GM23338 (cell line): ENCODE measurements at regions not wholly inside any gene's neighbourhood (a gene's known extent, or its start where the extent isn't known, plus 50 kb on each side); places are given as distances from the start of the nearest gene placed in this dataset.

Experiments
- ATAC-seq: fragments of 200-7000 bp; cut with Tn5 transposase; 3 replicates; pipeline ENCODE4 v1.9.1; 2020
- DNase-seq: peaks from one replicate; pipeline ENCODE4 v3.0.0-alpha.2; 2015; ENCODE audit warnings: low spot score
- H2AFZ ChIP-seq: fragments of 200-600 bp; sonication (generic); 2 replicates; pipeline ENCODE4 v1.8.0; 2016; ENCODE audit warnings: antibody characterized with exemption, mild to moderate bottlenecking, moderate library complexity
- H3F3A ChIP-seq: fragments of 200-600 bp; sonication (generic); replicated peaks from 2 replicates; pipeline ENCODE4 v1.8.0; 2017; ENCODE audit warnings: antibody characterized with exemption, mixed run types, low read depth
- H3K27ac ChIP-seq: fragments of 200-600 bp; sonication (generic); 2 replicates; pipeline ENCODE4 v1.6.1; 2016; ENCODE audit warnings: low read depth
- H3K27me3 ChIP-seq: fragments of 200-600 bp; sonication (generic); 2 replicates; pipeline ENCODE4 v1.8.0; 2016; ENCODE audit warnings: mild to moderate bottlenecking, mixed run types, moderate library complexity; ENCODE audit not compliant: insufficient read depth
- H3K36me3 ChIP-seq: fragments of 200-600 bp; sonication (generic); 2 replicates; pipeline ENCODE4 v1.8.0; 2016; ENCODE audit warnings: mild to moderate bottlenecking; ENCODE audit not compliant: insufficient read depth
- H3K4me1 ChIP-seq: fragments of 200-600 bp; sonication (generic); 2 replicates; pipeline ENCODE4 v1.8.0; 2016; ENCODE audit warnings: mild to moderate bottlenecking, moderate library complexity; ENCODE audit not compliant: insufficient read depth
- H3K4me2 ChIP-seq: fragments of 200-600 bp; sonication (generic); 2 replicates; pipeline ENCODE4 v1.7.1; 2017; ENCODE audit warnings: mixed run types
- H3K4me3 ChIP-seq: fragments of 200-600 bp; sonication (generic); 2 replicates; pipeline ENCODE4 v1.6.1; 2016; ENCODE audit warnings: mixed run types
- H3K79me2 ChIP-seq: fragments of 200-600 bp; sonication (generic); replicated peaks from 2 replicates; pipeline ENCODE4 v1.8.0; 2017; ENCODE audit warnings: mild to moderate bottlenecking; ENCODE audit not compliant: insufficient read depth
- H3K9me2 ChIP-seq: fragments of 200-600 bp; sonication (generic); 2 replicates; pipeline ENCODE4 v1.8.0; 2017; ENCODE audit not compliant: insufficient read depth
- H4K20me1 ChIP-seq: fragments of 200-600 bp; sonication (generic); replicated peaks from 2 replicates; pipeline ENCODE4 v1.8.0; 2017; ENCODE audit warnings: mild to moderate bottlenecking; ENCODE audit not compliant: insufficient read depth
- H3K27ac Mint-ChIP-seq: 2 replicates; pipeline ENCODE4 v1.8.0; 2020; ENCODE audit warnings: inconsistent platforms, mild to moderate bottlenecking, moderate library complexity, mixed read lengths
- H3K27me3 Mint-ChIP-seq: 3 replicates; pipeline ENCODE4 v1.8.0; 2022; ENCODE audit warnings: low read depth, mild to moderate bottlenecking, moderate library complexity, mixed read lengths, inconsistent platforms; ENCODE audit not compliant: insufficient read depth, poor library complexity
- H3K36me3 Mint-ChIP-seq: 3 replicates; pipeline ENCODE4 v1.8.0; 2021; ENCODE audit warnings: low read depth, mild to moderate bottlenecking, inconsistent platforms, moderate library complexity, mixed read lengths
- H3K4me1 Mint-ChIP-seq: 3 replicates; pipeline ENCODE4 v1.8.0; 2020; ENCODE audit warnings: mild to moderate bottlenecking, inconsistent platforms, mixed read lengths
- H3K4me3 Mint-ChIP-seq: 3 replicates; pipeline ENCODE4 v1.8.0; 2021; ENCODE audit warnings: moderate library complexity, mild to moderate bottlenecking, inconsistent platforms, mixed read lengths
- H3K9me3 Mint-ChIP-seq: 3 replicates; pipeline ENCODE4 v1.8.0; 2020; ENCODE audit warnings: moderate library complexity, mild to moderate bottlenecking, inconsistent platforms, mixed read lengths
- ETS1 ChIP-seq: IDR thresholded peaks from 2 replicates; pipeline ENCODE4 v1.6.1; 2016; ENCODE audit warnings: antibody characterized with exemption
- EZH2phosphoT487 ChIP-seq: fragments of 200-600 bp; sonication (generic); IDR thresholded peaks from one replicate; pipeline ENCODE4 v1.8.1; 2018; ENCODE audit warnings: antibody characterized with exemption; ENCODE audit not compliant: unreplicated experiment
- JUNB ChIP-seq: IDR thresholded peaks from one replicate; pipeline ENCODE4 v1.6.1; 2016; ENCODE audit warnings: antibody characterized with exemption; ENCODE audit not compliant: unreplicated experiment
- POLR2AphosphoS5 ChIP-seq: IDR thresholded peaks from 2 replicates; pipeline ENCODE4 v1.6.1; 2016; ENCODE audit warnings: antibody characterized with exemption, low read depth
- ZNF114 ChIP-seq: fragments of 250-450 bp; sonication (Bioruptor Pico); IDR thresholded peaks from 2 replicates; pipeline ENCODE4 v1.5.0; 2020; ENCODE audit warnings: mild to moderate bottlenecking, moderate library complexity
- ZNF331 ChIP-seq: fragments of 250-450 bp; sonication (Bioruptor Pico); IDR thresholded peaks from 2 replicates; pipeline ENCODE4 v1.5.0; 2020; ENCODE audit warnings: low read depth, mild to moderate bottlenecking, moderate library complexity
- TF ChIP-seq, protein P1 (sequence below): IDR thresholded peaks from one replicate; pipeline ENCODE4 v1.6.1; 2018; ENCODE audit warnings: antibody characterized with exemption; ENCODE audit not compliant: unreplicated experiment
- TF ChIP-seq, protein P2 (sequence below), 2 experiments: fragments of 200-600 bp in 1 of 2; sonication (generic) in 1 of 2; conservative IDR thresholded peaks; 2 replicates each; pipeline versions ENCODE4 v1.5.1 to v1.6.1; 2016 to 2017; ENCODE audit warnings: antibody characterized with exemption in 2 of 2, low read depth in 2 of 2, mild to moderate bottlenecking in 2 of 2, moderate library complexity in 1 of 2

DNA sequence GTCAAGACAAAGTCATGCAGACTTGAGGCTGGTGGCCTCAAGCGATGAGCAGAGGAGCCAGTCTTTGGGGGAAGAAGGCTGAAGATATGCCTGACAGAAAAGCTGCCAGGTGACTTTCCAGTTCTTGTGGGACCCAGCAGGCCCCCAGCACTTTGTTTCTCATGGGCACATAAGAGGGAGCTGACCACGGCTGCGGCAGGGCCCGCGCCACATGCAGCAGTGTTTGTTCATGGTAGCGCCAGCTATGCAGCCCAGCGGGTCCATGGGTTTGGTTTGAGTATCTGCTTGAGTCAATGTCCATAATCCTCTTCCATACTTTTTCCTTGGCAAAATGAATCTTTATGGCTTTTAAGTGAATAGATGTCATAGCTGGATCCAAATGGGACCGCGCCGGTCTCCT is 91.0 kb upstream of the LY86 start:
- Mint-ChIP-seq H3K36me3 (no peaks in the 10 kb centered on the region), H3K4me1 (no peaks in the 10 kb centered on the region; the same call in 2 of the 3 replicates), H3K4me3 (no peak overlapping the region), H3K27ac (no peak overlapping the region), H3K27me3 (no peaks in the 10 kb centered on the region), H3K9me3 (no peaks in the 10 kb centered on the region)
- Histone ChIP-seq H3K4me1 (no peaks in the 10 kb centered on the region), H3K9me2 (no peaks in the 10 kb centered on the region), H3K27me3 (no peaks in the 10 kb centered on the region), H3F3A (no peaks in the 10 kb centered on the region), H2AFZ (no peak overlapping the region), H3K79me2 (no peaks in the 10 kb centered on the region), H3K27ac (no peak overlapping the region), H3K4me2 (no peak overlapping the region), H3K4me3 (no peak overlapping the region), H3K36me3 (no peaks in the 10 kb centered on the region), H4K20me1 (no peaks in the 10 kb centered on the region)
- DNase-seq (no peak), ATAC-seq (no peak)
- TF ChIP-seq, protein P1, sequence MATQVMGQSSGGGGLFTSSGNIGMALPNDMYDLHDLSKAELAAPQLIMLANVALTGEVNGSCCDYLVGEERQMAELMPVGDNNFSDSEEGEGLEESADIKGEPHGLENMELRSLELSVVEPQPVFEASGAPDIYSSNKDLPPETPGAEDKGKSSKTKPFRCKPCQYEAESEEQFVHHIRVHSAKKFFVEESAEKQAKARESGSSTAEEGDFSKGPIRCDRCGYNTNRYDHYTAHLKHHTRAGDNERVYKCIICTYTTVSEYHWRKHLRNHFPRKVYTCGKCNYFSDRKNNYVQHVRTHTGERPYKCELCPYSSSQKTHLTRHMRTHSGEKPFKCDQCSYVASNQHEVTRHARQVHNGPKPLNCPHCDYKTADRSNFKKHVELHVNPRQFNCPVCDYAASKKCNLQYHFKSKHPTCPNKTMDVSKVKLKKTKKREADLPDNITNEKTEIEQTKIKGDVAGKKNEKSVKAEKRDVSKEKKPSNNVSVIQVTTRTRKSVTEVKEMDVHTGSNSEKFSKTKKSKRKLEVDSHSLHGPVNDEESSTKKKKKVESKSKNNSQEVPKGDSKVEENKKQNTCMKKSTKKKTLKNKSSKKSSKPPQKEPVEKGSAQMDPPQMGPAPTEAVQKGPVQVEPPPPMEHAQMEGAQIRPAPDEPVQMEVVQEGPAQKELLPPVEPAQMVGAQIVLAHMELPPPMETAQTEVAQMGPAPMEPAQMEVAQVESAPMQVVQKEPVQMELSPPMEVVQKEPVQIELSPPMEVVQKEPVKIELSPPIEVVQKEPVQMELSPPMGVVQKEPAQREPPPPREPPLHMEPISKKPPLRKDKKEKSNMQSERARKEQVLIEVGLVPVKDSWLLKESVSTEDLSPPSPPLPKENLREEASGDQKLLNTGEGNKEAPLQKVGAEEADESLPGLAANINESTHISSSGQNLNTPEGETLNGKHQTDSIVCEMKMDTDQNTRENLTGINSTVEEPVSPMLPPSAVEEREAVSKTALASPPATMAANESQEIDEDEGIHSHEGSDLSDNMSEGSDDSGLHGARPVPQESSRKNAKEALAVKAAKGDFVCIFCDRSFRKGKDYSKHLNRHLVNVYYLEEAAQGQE = no peak
- no peak for TF ChIP-seq JUNB
- no peak for TF ChIP-seq ETS1

- no peak overlapping the region for H3K4me2 ChIP-seq
- H3K27me3 Mint-ChIP-seq = no peaks in the 10 kb centered on the region
- no peak overlapping the region for H3K27ac Mint-ChIP-seq
- no peaks in the 10 kb centered on the region for H3K9me3 Mint-ChIP-seq
- no peaks in the 10 kb centered on the region for H3K79me2 ChIP-seq
- H3K4me1 ChIP-seq = no peaks in the 10 kb centered on the region
- no peak overlapping the region for H3K27ac ChIP-seq
- no peak overlapping the region for H3K4me3 Mint-ChIP-seq
- no peak overlapping the region for H2AFZ ChIP-seq
- H3F3A ChIP-seq = no peaks in the 10 kb centered on the region
- no peaks in the 10 kb centered on the region for H3K27me3 ChIP-seq
- no peak overlapping the region for H3K4me3 ChIP-seq
- H3K36me3 ChIP-seq = no peaks in the 10 kb centered on the region
- ATAC-seq (peak; percentile 35; the same call in 1 of the 3 replicates), DNase-seq (peak; percentile 29)
- H3K4me1 Mint-ChIP-seq = no peaks in the 10 kb centered on the region; the same call in 2 of the 3 replicates
- H3K36me3 Mint-ChIP-seq = no peaks in the 10 kb centered on the region
- no peaks in the 10 kb centered on the region for H3K9me2 ChIP-seq
- no peaks in the 10 kb centered on the region for H4K20me1 ChIP-seq
- TF ChIP-seq, protein P1 = no peak
- no peak for TF ChIP-seq JUNB
- no peak for TF ChIP-seq POLR2AphosphoS5
- no peak for TF ChIP-seq ZNF331 (CRISPR knock-in tag)
- no peak for TF ChIP-seq EZH2phosphoT487
- TF ChIP-seq, protein P2, sequence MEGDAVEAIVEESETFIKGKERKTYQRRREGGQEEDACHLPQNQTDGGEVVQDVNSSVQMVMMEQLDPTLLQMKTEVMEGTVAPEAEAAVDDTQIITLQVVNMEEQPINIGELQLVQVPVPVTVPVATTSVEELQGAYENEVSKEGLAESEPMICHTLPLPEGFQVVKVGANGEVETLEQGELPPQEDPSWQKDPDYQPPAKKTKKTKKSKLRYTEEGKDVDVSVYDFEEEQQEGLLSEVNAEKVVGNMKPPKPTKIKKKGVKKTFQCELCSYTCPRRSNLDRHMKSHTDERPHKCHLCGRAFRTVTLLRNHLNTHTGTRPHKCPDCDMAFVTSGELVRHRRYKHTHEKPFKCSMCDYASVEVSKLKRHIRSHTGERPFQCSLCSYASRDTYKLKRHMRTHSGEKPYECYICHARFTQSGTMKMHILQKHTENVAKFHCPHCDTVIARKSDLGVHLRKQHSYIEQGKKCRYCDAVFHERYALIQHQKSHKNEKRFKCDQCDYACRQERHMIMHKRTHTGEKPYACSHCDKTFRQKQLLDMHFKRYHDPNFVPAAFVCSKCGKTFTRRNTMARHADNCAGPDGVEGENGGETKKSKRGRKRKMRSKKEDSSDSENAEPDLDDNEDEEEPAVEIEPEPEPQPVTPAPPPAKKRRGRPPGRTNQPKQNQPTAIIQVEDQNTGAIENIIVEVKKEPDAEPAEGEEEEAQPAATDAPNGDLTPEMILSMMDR (conservative IDR thresholded peaks at IDR 0.05; ENCODE audit: low read depth in 2 of 2) = no peak
- TF ChIP-seq ZNF114 (CRISPR knock-in tag) = no peak
Measured at GRCh38 chr6:6497976-6498375, 90.5 kb upstream of the LY86 start.
